NCI-H748 (cell line): ENCODE measurements at regions not wholly inside any gene's neighbourhood (a gene's known extent, or its start where the extent isn't known, plus 50 kb on each side); places are given as distances from the start of the nearest gene placed in this dataset.

Source experiments
- DNase-seq: peaks from one replicate; lab custom pipeline; 2025; ENCODE audit not compliant: unreplicated experiment; lab: John Stamatoyannopoulos, UW

DNA sequence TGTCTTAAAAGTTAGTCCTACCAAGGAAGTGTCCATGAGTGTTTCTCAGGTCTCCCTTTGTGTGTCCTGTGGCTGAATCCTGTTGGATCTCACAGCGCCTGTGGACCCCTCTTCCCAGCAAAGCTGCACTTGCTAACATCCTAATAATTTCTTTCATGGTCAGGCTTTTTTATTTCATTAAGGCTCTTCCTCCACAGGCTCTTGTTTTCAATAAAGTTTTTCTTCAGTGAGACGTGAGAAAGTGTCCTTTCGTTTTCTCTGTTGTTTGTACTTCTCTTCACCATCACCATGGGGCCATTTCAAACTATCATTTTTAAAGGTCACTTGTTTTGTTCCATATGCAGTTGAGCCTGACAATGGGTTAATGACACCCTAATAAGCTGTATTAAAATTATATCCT lies 231.5 kb downstream of the LMO4 start:
- no peak for DNase-seq

DNA sequence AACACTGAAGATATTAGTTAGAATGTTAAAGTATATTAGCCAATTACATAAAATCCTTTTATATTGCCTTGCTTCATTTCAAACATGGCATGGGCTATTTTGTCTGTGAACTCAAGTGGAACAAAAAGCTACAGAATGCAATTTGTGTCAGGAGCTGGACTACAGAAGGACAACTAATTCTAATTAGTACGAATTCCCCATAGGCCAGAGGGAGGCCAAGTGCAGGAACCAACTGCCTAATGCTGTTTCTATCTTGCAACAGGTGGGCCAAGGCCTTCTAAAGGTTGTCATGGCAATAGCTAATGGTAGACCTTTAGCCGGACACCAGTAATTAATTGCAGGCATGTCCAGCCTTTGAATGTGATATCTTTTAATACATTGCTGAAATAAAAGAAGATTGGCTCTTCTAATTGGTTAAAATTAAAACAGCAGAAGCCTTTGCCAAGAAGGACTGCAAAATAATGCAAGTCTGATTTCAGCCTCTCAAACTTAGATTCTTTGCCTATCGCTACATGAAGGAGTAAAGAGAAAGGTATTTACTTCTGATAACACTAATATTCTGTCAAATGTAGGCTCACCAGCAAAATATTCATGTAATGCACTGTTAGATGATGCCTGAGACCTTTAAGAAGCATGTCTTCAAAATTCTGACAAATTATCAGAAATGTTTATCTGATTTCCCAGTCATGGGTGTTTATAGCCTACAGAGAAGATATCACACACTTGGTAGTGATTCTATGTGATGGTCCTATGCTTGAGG lies 232.1 kb downstream of the LMO4 start:
- DNase-seq, result peak; percentile 11

DNA sequence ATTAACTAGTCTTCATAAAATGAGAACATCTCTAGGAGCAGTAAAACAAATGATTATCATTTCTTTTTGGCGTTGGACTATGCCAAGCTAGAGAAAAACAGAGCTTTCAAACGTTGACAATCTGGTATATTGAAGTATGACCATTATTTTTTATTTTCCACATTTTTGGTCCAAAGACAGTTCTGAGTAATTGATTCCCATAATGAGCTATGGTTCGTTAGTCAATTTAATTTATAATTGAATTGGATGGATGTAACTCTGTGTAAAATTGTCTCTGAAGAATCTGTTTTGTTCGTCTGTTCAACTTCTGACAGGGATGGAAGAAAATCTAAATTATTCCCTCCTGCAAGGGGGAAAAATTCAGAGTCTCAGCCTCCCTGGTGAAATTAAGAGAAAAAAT lies 234.5 kb downstream of the LMO4 start:
- no peak for DNase-seq

DNA sequence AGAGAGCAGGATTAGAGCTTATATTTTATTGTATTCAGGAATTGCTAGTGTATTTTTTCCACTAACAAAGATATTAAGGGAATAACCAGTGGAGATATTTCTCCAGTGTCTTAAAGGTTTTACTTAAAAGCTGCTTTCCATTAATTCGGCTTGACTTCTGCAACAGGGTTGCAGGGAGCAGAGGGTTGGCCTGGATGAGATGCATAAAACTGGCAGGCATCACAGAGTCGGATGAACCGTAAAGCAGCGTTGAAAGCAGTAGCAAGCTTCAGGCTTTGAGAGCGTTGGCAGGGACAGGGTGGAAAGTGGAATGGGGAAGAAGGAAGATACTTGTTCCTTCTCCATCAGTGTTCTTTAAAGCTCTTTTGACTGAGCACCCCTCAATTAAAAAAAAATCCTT lies 237.2 kb downstream of the LMO4 start:
- no peak for DNase-seq

DNA sequence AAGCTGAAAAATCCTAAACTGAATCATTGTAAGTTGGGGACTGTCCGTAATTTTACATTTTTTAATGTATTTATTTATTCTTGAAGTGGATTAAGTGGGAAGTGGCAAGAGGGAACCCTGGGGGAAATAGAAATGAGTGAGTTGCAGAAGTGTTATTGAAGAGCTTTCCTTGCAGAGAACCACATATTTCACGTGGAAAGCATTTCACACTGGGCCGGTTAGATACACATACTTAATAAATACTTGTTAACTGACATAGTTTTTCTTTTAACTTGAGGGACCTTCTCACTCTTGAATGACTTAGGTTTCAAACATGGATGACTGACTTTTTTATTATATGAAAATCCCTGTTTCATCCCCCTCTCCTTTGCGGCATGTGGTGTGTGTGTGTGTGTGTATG lies 239.3 kb downstream of the LMO4 start:
- DNase-seq, result no peak

DNA sequence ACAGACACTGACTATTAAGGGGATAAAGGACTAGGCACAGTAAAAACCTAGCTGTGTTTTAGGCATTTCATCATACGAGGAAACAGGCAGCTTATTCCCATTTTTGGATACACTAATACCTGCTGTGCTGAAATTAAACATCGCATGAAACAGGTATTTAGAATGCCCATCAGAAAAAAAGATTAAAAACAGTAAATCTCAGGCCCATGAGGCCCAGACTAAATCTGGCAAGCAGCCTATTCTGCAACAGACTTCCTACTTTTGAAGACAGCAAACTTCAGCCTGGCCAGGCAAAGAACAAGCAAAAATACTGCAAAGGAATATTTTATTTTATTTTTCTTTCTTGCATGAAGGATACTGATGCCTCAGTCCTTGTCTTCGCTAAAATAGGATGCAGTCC lies 240.2 kb downstream of the LMO4 start:
- no peak for DNase-seq

DNA sequence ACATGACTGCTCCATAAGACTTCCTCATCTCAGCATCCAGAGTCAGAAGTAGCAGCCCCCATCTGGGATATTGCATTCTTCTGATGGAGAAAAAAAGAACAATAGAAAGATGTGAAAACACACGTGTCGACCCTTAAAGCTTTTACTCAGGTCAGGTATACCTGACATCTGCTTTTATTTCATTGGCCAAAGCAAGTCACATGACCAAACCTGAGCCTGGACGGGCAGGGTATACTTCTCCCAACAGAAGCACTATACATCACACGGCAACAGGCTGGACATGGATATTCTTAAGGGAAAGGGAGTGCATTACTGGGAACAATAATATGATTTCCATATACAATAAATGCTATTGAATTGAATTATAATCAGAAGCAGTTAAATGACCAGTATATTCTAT lies 243.3 kb downstream of the LMO4 start:
- DNase-seq, result no peak

DNA sequence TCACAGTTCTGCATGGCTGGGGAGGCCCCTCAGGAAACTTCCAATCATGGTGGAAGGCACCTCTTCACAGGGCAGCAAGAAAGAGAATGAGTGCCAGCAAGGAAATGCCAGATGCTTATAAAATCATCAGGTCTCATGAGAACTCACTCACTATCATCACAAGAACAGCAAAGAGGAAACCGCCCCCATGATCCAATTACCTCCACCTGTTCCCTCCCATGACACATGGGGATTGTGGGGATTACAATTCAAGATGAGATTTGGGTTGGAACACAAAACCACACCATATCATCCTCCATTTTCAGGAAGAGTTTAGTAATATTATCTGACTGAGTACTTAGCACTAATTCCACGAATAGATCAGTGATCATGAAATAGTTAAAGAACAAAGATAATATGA lies 244.2 kb downstream of the LMO4 start:
- DNase-seq, result no peak

DNA sequence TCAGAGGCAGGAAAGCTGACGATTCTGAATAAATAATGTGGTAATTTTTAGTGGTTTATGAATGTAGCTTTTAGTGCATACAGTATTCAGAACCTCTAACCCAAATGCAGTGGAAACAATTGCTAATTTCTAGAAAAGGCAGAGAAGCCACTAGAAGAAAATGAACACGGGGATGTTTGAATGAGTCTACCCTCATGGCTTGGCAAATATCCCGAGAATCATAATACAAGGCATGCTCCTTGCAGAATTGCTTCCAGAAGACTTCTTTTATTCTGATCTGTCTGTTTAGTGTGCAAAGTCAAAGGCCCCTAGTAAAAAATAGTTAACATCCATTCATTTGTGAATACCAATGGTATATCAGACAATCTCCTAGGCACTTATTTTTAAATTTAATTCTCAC lies 246.8 kb downstream of the LMO4 start:
- DNase-seq, result no peak

DNA sequence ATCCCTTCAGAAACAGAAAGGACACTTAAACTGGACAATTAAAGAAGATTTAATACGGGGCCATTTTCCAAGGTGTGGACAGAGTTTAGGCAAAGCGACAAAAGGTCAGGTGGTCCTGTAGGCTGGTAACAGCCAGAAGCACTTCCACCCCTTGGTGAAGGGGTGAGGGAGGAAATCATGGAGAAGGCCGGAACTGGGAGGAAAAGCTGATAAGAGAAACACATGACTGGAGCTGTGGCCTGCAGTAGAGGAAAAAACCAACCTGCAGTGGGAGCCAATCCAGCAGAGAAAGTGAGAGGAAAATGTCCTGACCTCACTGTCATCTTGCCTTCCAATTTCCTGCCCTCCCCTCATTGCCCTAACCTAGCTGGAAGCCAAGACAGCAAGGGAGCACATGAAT lies 249.8 kb downstream of the LMO4 start:
- no peak for DNase-seq

DNA sequence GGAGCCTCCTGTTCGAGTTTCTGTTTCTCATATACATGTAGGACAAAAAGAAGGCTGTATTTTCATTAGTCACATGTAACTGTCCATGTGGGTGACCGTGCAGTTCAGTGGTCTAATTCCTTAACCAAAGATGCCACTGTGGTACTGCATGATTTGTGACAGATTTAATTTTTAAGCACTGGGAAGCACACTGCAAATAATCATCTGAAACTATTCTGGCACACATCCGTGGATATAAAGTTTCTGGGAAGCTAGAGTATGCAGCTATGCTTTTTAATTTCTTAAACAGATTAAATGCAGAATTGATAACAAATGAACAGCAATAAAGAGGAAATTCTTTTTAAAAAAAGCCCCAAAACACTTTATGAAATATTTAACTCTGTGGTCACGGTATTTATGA lies 254.8 kb downstream of the LMO4 start:
- no peak for DNase-seq

DNA sequence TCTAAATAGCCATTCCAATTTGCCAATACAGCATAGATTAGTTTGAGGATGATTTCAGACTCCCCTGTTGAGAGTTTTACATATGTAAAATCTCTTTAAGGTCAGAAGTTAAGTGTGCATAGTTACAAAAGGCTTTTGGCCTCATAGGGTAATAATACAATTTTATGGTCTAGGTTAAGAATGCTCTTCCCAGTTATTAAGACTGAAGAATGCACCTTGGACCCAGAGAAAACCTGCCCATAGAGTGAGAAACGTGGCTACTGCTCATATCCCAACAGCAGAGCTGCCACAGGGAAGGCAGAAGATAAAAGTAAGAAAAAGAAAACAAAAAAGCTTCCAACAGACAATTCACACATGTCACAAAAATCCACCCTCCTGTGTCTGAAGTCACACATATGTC lies 255.9 kb downstream of the LMO4 start:
- peak; percentile 4 for DNase-seq

DNA sequence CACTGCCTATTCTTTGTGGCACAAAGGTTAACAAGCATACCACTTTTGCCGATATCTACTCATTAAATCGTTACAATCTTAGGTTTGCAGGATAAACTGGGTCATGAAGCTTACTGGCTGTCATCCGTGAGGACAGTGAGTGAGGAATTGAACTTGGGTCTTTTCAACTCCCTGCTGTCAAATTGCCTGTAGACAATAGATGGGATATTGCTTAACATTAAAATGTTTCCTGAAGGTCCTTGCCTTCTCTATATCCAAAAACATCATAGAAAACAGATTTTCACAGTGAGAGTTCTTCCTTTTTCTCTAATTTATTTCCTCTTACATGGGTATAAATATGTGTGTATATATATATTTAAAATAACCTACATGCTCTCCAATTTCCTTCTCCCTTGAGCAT lies 257.8 kb downstream of the LMO4 start:
- DNase-seq, result no peak

DNA sequence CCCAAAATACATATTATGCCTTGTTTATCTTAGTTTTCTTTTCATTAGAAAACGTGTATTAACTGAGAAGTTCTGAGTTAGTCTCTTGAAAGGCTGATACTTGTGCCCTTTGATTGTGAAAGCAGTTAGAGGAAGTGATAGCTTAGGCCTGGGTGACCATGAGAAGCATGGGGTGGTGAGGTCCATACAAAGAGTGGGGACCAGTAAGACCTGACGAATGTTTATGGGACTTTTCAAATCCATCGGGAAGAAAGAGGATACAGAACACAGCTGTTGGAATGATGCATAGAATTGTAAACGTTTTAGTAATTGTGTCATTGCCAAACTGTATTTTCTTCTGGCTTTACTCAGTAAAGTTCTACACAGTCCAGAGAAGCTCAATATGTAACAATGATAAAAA lies 259.8 kb downstream of the LMO4 start:
- DNase-seq, result no peak

DNA sequence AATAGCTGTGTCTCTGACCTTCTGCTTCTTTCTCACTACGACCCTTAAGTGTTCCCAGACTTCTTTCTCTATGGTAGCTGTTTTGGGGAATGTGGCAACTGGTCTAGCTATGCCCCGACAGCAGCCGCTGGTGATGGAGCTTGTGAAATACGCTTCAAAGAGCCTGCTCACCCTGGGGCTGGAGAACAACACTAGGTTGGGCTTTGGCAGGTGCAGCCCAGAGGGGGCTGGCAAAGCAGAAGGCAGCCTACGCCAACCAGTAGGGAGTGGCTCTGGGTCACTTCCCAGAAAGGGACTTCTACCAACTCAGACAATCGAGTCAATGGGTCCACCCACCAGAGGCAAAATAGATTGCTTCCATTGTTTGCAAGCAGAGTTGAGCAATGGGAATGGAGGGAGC lies 262.8 kb downstream of the LMO4 start:
- no peak for DNase-seq

DNA sequence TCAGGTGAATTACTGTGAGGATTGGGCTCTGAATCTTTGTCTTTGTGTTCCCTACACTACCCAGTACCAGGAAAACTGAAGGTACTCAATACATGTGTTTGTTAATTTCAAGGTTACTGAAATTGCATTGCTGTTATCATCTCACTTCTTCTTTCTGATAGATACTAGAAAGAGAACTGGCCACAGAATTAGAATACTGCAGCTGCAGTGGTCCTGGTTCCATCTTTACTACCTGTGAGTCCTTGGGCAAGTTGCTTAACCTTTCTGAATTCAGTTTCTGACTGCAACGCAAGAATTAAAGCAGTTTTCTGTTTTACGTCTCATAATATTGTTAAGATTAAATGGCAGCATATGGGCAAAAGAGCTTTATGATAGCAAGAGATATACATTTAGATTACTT lies 263.5 kb downstream of the LMO4 start:
- DNase-seq, result no peak

DNA sequence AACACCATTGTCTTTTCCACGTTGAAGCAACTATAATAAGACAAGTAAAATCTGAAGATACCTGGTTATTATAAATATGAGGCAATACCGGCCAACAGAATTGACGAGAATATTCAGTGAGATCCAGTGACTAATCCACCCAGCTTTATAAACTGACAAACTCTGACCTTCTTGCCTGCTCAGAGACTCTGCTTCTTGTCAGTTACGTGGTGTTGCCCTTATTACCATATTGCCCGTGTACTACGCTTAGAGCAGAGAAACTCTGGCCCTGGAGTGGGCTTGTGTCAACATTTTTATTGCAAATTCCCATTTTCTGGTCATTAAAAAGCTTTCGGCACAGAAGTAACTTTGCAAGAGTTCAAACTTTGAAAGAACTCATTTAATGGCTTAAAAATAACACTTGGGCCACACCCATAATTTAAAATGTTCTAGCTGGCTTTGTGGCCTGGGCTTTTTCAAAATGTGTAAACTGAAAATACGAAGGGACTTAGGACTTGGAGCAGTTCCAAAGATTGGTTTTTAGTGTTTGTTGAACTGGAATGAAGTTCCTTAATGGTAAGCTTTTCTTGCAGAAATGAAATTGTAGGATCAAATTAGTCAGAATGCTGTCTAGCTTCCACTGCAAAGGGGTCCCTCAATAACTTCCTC lies 266.2 kb downstream of the LMO4 start:
- peak; percentile 46 for DNase-seq

DNA sequence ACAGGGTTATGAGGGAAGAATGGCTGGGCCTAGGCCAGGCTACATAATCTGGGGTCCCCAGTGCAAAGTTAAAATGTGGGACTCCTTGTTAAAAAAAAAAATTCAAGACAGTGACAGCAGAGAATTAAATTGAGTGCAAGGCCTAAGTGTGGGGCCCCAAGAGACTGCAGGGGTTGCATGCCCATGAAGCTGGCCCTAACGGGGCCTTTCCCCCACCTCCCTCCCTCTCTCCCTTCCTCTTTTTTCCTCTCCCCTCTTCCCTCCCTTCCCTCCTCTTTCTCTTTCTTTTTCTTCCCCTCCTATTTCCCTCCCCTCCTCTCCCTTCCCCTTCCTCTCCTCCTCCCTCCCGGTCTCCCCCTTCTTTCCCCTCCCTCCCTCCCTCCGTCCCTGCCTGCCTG lies 266.7 kb downstream of the LMO4 start:
- no peak for DNase-seq

DNA sequence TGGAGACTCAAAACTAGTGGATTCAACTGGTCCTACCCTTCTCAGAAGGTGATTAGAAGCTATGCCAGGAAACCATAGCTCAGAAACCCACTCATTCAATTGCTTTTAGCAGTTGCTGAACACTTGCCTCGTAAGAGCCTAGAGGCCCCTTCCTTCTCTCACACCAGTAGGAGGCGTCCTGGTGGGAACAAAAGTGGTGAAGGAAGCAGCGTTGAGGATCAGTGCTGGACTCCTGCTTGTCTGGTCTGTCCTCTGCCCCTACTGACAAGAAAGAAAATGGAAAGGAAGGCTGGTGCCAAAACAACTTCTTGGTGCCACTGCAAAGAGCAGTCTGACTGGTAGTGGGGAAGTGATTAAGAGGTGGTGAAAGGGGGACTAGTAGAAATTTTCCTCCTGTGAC lies 269.7 kb downstream of the LMO4 start:
- no peak for DNase-seq

DNA sequence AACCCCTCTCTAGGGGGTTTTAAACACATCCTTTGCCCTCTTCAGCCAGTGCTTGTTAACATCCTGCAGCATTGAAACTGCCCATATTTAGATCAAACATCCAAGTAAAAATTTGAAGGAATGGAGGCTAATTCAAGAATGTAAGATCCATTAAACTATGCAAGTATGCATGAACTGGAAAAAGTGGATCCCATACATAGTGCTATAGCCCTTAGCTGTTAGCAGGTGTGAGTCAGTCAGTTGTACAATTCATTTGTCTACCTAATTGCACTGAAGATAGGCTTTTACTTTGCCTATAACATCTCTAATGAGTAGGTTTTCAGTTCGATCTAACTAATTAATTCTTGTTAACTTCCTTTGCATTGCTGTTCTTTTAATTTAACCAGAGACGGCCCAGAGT lies 270.9 kb downstream of the LMO4 start:
- DNase-seq, result no peak

DNA sequence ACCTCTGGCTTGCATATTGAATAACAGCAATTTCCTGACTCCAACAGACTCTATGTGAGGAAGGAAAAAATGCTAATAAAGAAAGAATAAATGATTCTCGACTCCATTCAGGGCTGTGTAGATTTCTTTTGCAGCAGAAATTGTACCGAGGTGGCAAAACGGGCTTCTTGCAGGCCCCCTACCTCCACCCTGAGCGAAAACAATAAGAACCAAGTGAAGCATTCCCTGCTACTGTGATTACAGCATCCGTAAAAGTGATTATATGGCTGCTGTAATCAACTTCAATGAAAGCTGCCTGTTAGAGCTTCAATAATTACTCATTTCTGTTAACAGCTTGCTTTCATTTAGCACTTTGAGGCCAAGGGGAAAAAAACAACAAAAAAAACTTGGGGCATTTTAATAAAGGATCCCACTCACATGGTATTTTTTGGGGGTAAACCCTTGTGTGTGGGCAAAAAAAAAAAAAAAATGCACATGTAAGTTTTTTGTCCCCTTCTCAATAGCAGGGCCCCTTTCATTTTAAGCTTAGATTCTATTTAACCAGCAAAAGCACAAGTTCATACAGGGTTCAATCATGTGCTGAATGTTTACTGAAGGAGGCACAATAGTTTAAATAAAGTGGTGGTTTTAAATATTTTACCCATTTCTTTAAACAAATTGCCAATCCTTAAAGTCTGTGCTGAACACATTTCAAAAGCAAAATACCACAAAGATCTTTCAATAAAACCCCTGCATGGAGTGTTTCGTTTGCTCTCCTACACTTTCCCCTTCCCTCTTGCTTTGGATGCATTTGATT lies 271.6 kb downstream of the LMO4 start:
- DNase-seq, result peak; percentile 38

DNA sequence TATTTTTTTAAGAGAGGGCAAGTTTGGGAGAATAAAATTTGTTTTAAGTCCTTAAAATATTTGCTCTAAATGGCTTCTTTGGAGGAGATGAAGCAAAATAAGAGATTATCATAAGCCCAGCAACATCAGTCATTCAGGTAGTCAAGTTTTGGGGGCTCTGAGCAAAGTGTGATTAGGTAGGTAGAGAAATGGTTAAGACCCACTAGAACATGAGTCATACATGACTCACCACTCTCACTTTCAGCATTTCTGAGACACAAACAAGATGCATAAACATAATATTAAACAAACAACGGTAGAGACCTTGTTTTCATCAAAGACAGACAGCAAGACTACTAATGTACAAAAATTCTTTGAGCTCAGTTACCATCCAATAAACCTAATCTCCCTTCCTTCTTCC lies 272.2 kb downstream of the LMO4 start:
- no peak for DNase-seq
